PC-3 (cell line): ENCODE measurements at regions not wholly inside any gene's neighbourhood (a gene's known extent, or its start where the extent isn't known, plus 50 kb on each side); places are given as distances from the start of the nearest gene placed in this dataset.

Experiments
- ATAC-seq: fragments of 200-7000 bp; cut with Tn5 transposase; 2 replicates; pipeline ENCODE4 v1.9.1; 2020; ENCODE audit warnings: mild to moderate bottlenecking, moderate library complexity
- BruUV-seq: library from RNA; stranded (reverse); fragments of 400-500 nt; replicated peaks from 2 replicates; lab custom pipeline; 2021; lab: Mats Ljungman, UMichigan
- CTCF ChIA-PET: fragments of 300-600 bp; sonication (Branson Sonifier 250); formaldehyde crosslinking; loops from one replicate; lab custom pipeline; 2022; ENCODE audit warnings: antibody characterized with exemption; lab: Charles Lee
- POLR2A ChIA-PET: fragments of 300-600 bp; sonication (Branson Sonifier 250); formaldehyde crosslinking; loops from one replicate; lab custom pipeline; 2022; ENCODE audit warnings: antibody characterized with exemption; ENCODE audit not compliant: unreplicated experiment; lab: Charles Lee
- DNase-seq: peaks from one replicate; pipeline ENCODE4 v3.0.0-alpha.2; 2015
- H2AFZ ChIP-seq: fragments of 300-600 bp; sonication (generic); 2 replicates; pipeline ENCODE4 v1.6.0; 2016; ENCODE audit warnings: antibody characterized with exemption, low read length
- H3F3A ChIP-seq: fragments of 300-600 bp; sonication (generic); one replicate; pipeline ENCODE4 v1.6.0; 2017; ENCODE audit warnings: antibody characterized with exemption, low read length, control low read depth, mild to moderate bottlenecking; ENCODE audit not compliant: unreplicated experiment
- H3K27ac ChIP-seq: fragments of 300-600 bp; sonication (generic); 2 replicates; pipeline ENCODE4 v1.5.1; 2016; ENCODE audit warnings: mild to moderate bottlenecking, low read length
- H3K27me3 ChIP-seq: fragments of 300-600 bp; sonication (generic); 2 replicates; pipeline ENCODE4 v1.6.1; 2016; ENCODE audit warnings: low read length, mixed read lengths
- H3K36me3 ChIP-seq: fragments of 300-600 bp; sonication (generic); 2 replicates; pipeline ENCODE4 v1.6.1; 2016; ENCODE audit warnings: low read depth, mixed run types, low read length, mixed read lengths
- H3K4me1 ChIP-seq: fragments of 300-600 bp; sonication (generic); 2 replicates; pipeline ENCODE4 v1.5.1; 2016; ENCODE audit warnings: low read length; ENCODE audit not compliant: insufficient read depth
- H3K4me2 ChIP-seq: fragments of 300-600 bp; sonication (generic); 2 replicates; pipeline ENCODE4 v1.6.0; 2016; ENCODE audit warnings: low read length
- H3K4me3 ChIP-seq: fragments of 300-600 bp; sonication (generic); 2 replicates; pipeline ENCODE4 v1.5.1; 2016; ENCODE audit warnings: mild to moderate bottlenecking, low read length, mixed read lengths
- H3K79me2 ChIP-seq: fragments of 300-600 bp; sonication (generic); 2 replicates; pipeline ENCODE4 v1.6.1; 2017; ENCODE audit warnings: low read length, mixed read lengths
- H3K9ac ChIP-seq: fragments of 300-600 bp; sonication (generic); 2 replicates; pipeline ENCODE4 v1.6.0; 2016; ENCODE audit warnings: mild to moderate bottlenecking, low read length
- H3K9me2 ChIP-seq: fragments of 300-600 bp; sonication (generic); replicated peaks from 2 replicates; pipeline ENCODE4 v1.6.1; 2016; ENCODE audit warnings: mixed run types, low read length, mixed read lengths
- H3K9me3 ChIP-seq: fragments of 300-600 bp; sonication (generic); 2 replicates; pipeline ENCODE4 v1.6.1; 2016; ENCODE audit warnings: low read length, mixed read lengths
- H4K20me1 ChIP-seq: fragments of 300-600 bp; sonication (generic); 2 replicates; pipeline ENCODE4 v1.6.1; 2016; ENCODE audit warnings: low read length, mixed read lengths
- EZH2 ChIP-seq: fragments of 300-600 bp; sonication (generic); IDR thresholded peaks from one replicate; pipeline ENCODE4 v1.6.1; 2017; ENCODE audit warnings: antibody characterized with exemption, mild to moderate bottlenecking, low read length; ENCODE audit not compliant: unreplicated experiment
- EZH2phosphoT487 ChIP-seq: fragments of 300-600 bp; sonication (generic); IDR thresholded peaks from 2 replicates; pipeline ENCODE4 v1.6.1; 2018; ENCODE audit warnings: mild to moderate bottlenecking, antibody characterized with exemption, low read length, borderline replicate concordance
- intact Hi-C: fragments of 100-400 bp; cut with micrococcal nuclease; formaldehyde crosslinking; loops from 2 replicates; pipeline ENCODE4 v1.9.0; 2023
- TF ChIP-seq, protein P1 (sequence below): fragments of 300-600 bp; sonication (generic); conservative IDR thresholded peaks from 2 replicates; pipeline ENCODE4 v1.5.1; 2017; ENCODE audit warnings: antibody characterized with exemption, low read depth, mild to moderate bottlenecking, low read length

- Histone ChIP-seq H3K9ac (no peak overlapping the region), H3K79me2 (no peaks in the 10 kb centered on the region), H3K9me2 (no peaks in the 10 kb centered on the region), H3K4me3 (no peak overlapping the region), H3K4me2 (no peak overlapping the region), H3K27me3 (peaks cover 9% of the 10 kb centered on the region), H2AFZ (no peak overlapping the region), H3K9me3 (no peaks in the 10 kb centered on the region), H4K20me1 (no peaks in the 10 kb centered on the region), H3K36me3 (no peaks in the 10 kb centered on the region), H3F3A (no peaks in the 10 kb centered on the region), H3K27ac (no peak overlapping the region), H3K4me1 (no peaks in the 10 kb centered on the region)
- TF ChIP-seq, protein P1, sequence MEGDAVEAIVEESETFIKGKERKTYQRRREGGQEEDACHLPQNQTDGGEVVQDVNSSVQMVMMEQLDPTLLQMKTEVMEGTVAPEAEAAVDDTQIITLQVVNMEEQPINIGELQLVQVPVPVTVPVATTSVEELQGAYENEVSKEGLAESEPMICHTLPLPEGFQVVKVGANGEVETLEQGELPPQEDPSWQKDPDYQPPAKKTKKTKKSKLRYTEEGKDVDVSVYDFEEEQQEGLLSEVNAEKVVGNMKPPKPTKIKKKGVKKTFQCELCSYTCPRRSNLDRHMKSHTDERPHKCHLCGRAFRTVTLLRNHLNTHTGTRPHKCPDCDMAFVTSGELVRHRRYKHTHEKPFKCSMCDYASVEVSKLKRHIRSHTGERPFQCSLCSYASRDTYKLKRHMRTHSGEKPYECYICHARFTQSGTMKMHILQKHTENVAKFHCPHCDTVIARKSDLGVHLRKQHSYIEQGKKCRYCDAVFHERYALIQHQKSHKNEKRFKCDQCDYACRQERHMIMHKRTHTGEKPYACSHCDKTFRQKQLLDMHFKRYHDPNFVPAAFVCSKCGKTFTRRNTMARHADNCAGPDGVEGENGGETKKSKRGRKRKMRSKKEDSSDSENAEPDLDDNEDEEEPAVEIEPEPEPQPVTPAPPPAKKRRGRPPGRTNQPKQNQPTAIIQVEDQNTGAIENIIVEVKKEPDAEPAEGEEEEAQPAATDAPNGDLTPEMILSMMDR: no peak
- TF ChIP-seq EZH2phosphoT487 (no peak), EZH2 (no peak)
- CTCF ChIA-PET: no interaction called here
- ATAC-seq: no peak
- POLR2A ChIA-PET: no interaction called here
- no TSS peak for BruUV-seq
- DNase-seq: no peak
- intact Hi-C loops: no loop called here
Measured at GRCh38 chr3:72300621-72301020, 515.7 kb upstream of the PROK2 start.

DNA sequence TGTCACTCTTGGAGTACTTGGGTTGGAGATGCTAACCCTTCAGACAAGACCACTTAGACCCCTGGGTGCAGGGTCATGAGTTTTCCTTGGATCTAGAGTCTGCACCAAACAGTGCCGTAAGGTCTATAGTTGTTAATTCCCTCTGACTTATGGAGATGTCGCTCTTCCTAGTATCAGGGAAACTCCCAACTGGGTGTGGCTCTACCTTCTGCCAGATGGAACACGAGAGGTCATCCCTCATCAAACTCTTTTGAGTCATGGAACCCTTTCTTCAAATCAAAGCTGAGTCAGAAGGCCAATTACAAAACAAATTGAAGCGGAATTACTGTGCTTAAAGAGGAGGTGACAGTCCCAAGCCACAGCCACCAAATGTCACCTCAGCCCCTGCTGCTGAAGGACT is 514.9 kb upstream of the PROK2 start:
- no peaks in the 10 kb centered on the region for H3K36me3 ChIP-seq
- H3K9me2 ChIP-seq: no peaks in the 10 kb centered on the region
- peaks cover 9% of the 10 kb centered on the region; the same call in 1 of the 2 replicates for H3K27me3 ChIP-seq
- DNase-seq (peak; percentile 44), ATAC-seq (peak; percentile 22; the same call in 1 of the 2 replicates)
- H3K4me3 ChIP-seq: no peak overlapping the region
- CTCF ChIA-PET: no interaction called here
- H3K9me3 ChIP-seq: no peaks in the 10 kb centered on the region
- no peak overlapping the region for H2AFZ ChIP-seq
- POLR2A ChIA-PET: no interaction called here
- H3K9ac ChIP-seq: no peak overlapping the region
- BruUV-seq: no TSS peak
- no peak overlapping the region for H3K27ac ChIP-seq
- no peaks in the 10 kb centered on the region for H3F3A ChIP-seq
- no peaks in the 10 kb centered on the region for H3K79me2 ChIP-seq
- no peak for TF ChIP-seq EZH2
- TF ChIP-seq EZH2phosphoT487: no peak
- TF ChIP-seq, protein P1: no peak
- intact Hi-C loops: no loop called here
- no peak overlapping the region for H3K4me2 ChIP-seq
- H4K20me1 ChIP-seq: no peaks in the 10 kb centered on the region
- H3K4me1 ChIP-seq: no peaks in the 10 kb centered on the region

- no peak overlapping the region for H3K4me2 ChIP-seq
- peaks cover 7% of the 10 kb centered on the region; the same call in 1 of the 2 replicates for H3K27me3 ChIP-seq
- no peaks in the 10 kb centered on the region for H3F3A ChIP-seq
- ChIA-PET POLR2A (no interaction called here), CTCF (no interaction called here)
- ATAC-seq (no peak), DNase-seq (peak; percentile 46)
- TF ChIP-seq EZH2: no peak
- TF ChIP-seq EZH2phosphoT487: no peak
- TF ChIP-seq, protein P1: no peak
- H3K4me3 ChIP-seq: no peak overlapping the region
- no peaks in the 10 kb centered on the region for H3K36me3 ChIP-seq
- H3K27ac ChIP-seq: no peak overlapping the region
- intact Hi-C loops: no loop called here
- H3K9me3 ChIP-seq: no peaks in the 10 kb centered on the region
- H4K20me1 ChIP-seq: no peaks in the 10 kb centered on the region
- H3K79me2 ChIP-seq: no peaks in the 10 kb centered on the region
- no peak overlapping the region for H3K9ac ChIP-seq
- H3K4me1 ChIP-seq: no peaks in the 10 kb centered on the region
- no peak overlapping the region for H2AFZ ChIP-seq
- H3K9me2 ChIP-seq: no peaks in the 10 kb centered on the region
- no TSS peak for BruUV-seq
Measured at GRCh38 chr3:72299321-72299802, 514.4 kb upstream of the PROK2 start.
